Lung (tissue), 11 donors: ENCODE measurements at regions not wholly inside any gene's neighbourhood (a gene's known extent, or its start where the extent isn't known, plus 50 kb on each side); places are given as distances from the start of the nearest gene placed in this dataset.

Experiments used
- ATAC-seq: fragments of 200-7000 bp; cut with Tn5 transposase; one replicate; pipeline ENCODE4 v1.9.1; 2020; ENCODE audit warnings: moderate number of reproducible peaks; ENCODE audit not compliant: insufficient read depth, low FRiP score
- DNase-seq, 3 donors: peaks; one replicate each; pipeline ENCODE4 v3.0.0-alpha.2; 2013 to 2017
- H3K27ac ChIP-seq, 2 donors: one replicate each; pipeline ENCODE4 v1.5.1; 2013; ENCODE audit warnings: mild to moderate bottlenecking in 2 of 2, moderate library complexity in 2 of 2, control low read depth in 1 of 2, inconsistent platforms in 1 of 2, low read depth in 1 of 2, low read length in 1 of 2
- H3K27me3 ChIP-seq, 3 donors: one replicate each; pipeline ENCODE4 v1.5.1; 2013; ENCODE audit warnings: low read length in 2 of 3; ENCODE audit not compliant: control insufficient read depth in 3 of 3, insufficient read depth in 3 of 3
- H3K36me3 ChIP-seq, 4 donors: one replicate each; pipeline ENCODE4 v1.5.1; 2013; ENCODE audit warnings: low read length in 4 of 4, mild to moderate bottlenecking in 1 of 4, moderate library complexity in 1 of 4; ENCODE audit not compliant: control insufficient read depth in 4 of 4, insufficient read depth in 4 of 4
- H3K4me1 ChIP-seq, 5 donors: one replicate each; pipeline ENCODE4 v1.5.1; 2013; ENCODE audit warnings: low read length in 5 of 5, mild to moderate bottlenecking in 2 of 5, moderate library complexity in 1 of 5; ENCODE audit not compliant: control insufficient read depth in 5 of 5, insufficient read depth in 5 of 5
- H3K4me3 ChIP-seq: one replicate; pipeline ENCODE4 v1.5.1; 2013; ENCODE audit warnings: mild to moderate bottlenecking, control low read depth, moderate library complexity
- H3K9ac ChIP-seq, 2 donors: one replicate each; pipeline ENCODE4 v1.5.1; 2013; ENCODE audit warnings: low read length in 2 of 2, control low read depth in 1 of 2; ENCODE audit not compliant: insufficient read depth in 1 of 2
- H3K9me3 ChIP-seq, 4 donors: one replicate each; pipeline ENCODE4 v1.5.1; 2013; ENCODE audit warnings: low read length in 3 of 4, mild to moderate bottlenecking in 1 of 4, moderate library complexity in 1 of 4; ENCODE audit not compliant: control insufficient read depth in 4 of 4, insufficient read depth in 3 of 4
- WGBS, 2 donors: extraction: QIAGEN DNeasy Blood & Tissue Kit; methylation state at CpG; one replicate each; pipeline ENCODE4 v1.1.7; 2013; 5-methylcytosine and 5-hydroxymethylcytosine counted together
- TF ChIP-seq, protein P1 (sequence below): IDR thresholded peaks from 2 replicates; pipeline ENCODE4 v1.5.1; 2012; ENCODE audit warnings: mild to moderate bottlenecking; ENCODE audit errors: control extremely low read depth, extremely low read depth
- donor health status: control.
- donor health status: control.
- donor health status: Bipolar disorder and iron deficiency.
- donor health status: healthy.
- donor health status: DM: yes; HTN: yes; CAD: no.

DNA sequence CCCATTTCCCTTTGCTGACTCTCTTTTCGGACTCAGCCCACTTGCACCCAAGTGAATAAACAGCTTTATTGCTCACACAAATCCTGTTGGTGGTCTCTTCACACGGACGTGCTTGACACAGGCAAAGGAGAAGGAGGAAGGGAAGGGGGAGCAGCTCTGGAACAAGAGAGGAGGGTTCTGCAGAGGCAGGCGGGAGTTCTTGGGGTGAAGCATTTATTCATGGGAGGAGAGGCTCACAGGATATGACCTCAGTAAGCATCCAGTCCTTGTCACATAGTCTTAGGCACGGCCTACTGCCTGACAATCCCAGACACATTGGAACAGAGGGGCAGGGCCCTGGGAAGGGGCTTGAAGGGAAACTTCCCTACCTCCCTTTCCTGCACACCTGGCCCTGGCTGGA lies 171.7 kb upstream of the HS6ST1 start:
- Histone ChIP-seq H3K4me1 (peaks cover 0 to 14% (median 2%) of the 10 kb centered on the region in 5 donors), H3K4me3 (no peak overlapping the region), H3K27me3 (no peaks in the 10 kb centered on the region), H3K36me3 (no peaks in the 10 kb centered on the region), H3K9me3 (peaks cover 0 to 10% (median 0%) of the 10 kb centered on the region in 4 donors), H3K27ac (no peak overlapping the region), H3K9ac (no peak overlapping the region)
- DNase-seq (peak in 1 of 3 donors; percentile 11), ATAC-seq (no peak)
- TF ChIP-seq, protein P1, sequence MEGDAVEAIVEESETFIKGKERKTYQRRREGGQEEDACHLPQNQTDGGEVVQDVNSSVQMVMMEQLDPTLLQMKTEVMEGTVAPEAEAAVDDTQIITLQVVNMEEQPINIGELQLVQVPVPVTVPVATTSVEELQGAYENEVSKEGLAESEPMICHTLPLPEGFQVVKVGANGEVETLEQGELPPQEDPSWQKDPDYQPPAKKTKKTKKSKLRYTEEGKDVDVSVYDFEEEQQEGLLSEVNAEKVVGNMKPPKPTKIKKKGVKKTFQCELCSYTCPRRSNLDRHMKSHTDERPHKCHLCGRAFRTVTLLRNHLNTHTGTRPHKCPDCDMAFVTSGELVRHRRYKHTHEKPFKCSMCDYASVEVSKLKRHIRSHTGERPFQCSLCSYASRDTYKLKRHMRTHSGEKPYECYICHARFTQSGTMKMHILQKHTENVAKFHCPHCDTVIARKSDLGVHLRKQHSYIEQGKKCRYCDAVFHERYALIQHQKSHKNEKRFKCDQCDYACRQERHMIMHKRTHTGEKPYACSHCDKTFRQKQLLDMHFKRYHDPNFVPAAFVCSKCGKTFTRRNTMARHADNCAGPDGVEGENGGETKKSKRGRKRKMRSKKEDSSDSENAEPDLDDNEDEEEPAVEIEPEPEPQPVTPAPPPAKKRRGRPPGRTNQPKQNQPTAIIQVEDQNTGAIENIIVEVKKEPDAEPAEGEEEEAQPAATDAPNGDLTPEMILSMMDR = no peak
- 43 to 66% methylated on average over 5 of the region's 5 CpGs for WGBS, 2 donors

DNA sequence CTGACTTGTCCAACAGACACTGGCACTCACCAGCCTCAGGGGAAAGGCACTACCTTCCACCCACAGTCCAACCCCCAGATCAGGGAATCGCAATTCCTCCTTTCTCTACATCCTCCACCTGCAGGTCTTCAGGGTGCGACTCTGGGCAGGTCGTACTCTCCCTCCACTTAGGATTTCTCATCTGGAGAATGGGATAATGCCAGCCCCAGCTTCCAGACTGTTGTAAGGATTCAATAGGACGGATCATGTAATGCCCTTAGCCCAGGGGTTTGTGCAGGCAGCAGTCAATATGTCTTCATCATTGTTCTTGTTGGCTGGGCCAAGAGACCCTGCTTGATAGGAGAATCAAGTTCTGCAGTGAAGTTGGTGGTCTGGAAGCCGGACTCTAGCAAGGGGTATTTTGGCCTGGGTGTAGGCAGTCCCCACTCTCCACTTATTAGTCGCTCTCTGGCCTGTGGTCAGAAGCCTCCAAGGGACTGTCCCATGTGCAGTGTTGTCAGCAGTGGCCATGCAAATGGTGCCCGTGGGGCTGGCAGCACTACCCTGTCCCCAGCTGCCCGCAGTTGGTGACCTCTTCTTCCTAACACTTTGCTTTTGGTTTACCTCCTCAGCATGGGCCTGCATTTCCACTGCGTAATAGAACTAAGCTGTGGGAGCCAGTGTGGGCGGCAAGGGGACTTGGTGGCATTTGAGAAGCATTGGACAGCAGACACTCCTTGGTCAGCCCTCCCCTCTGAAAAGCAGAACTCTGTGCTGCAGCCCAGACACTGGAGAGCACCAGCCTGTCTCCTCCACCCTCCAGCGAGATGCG lies 172.4 kb upstream of the HS6ST1 start:
- no peak overlapping the region for H3K4me3 ChIP-seq
- H3K27me3 ChIP-seq = no peaks in the 10 kb centered on the region
- ATAC-seq (no peak), DNase-seq (peak in 1 of 3 donors; percentile 9)
- peaks cover 0 to 14% (median 2%) of the 10 kb centered on the region in 5 donors for H3K4me1 ChIP-seq
- H3K36me3 ChIP-seq = no peaks in the 10 kb centered on the region
- H3K27ac ChIP-seq = no peak overlapping the region
- peaks cover 0 to 10% (median 0%) of the 10 kb centered on the region in 4 donors for H3K9me3 ChIP-seq
- TF ChIP-seq, protein P1 = no peak
- WGBS, 2 donors = 93 to 95% methylated on average over 12 of the region's 12 CpGs
- no peak overlapping the region for H3K9ac ChIP-seq

DNA sequence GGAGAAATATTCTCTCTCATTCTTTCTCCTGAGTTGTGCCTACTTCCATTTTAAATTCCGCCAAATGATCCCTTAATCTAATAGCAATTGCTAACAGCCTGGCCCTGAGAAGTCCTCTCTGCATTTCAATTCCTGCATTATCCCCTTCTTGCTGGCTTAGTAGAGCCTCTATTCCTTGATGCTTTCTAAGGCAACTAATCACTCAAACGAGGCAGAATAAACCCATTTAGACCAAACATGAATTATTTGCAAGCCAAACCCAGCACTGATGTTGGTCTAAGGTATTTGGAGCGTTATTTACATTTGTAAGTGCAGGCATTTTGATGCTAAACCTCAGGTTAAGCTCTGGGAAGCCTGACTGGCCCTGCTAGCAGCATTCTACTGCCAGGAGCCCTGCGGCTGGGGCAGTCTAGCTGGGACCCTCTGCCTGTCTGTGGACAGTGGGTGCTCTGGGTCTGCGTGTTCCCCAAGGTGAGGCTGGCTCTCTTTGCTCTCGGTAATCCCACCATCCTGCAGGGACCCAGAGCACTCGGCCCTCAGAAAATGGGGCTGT lies 173.1 kb upstream of the HS6ST1 start:
- no peak overlapping the region for H3K4me3 ChIP-seq
- H3K27me3 ChIP-seq = no peaks in the 10 kb centered on the region
- TF ChIP-seq, protein P1 = no peak
- ATAC-seq (no peak), DNase-seq (no peak)
- H3K9me3 ChIP-seq = peaks cover 0 to 10% (median 0%) of the 10 kb centered on the region in 4 donors
- H3K9ac ChIP-seq = no peak overlapping the region
- no peak overlapping the region for H3K27ac ChIP-seq
- WGBS, 2 donors = 91 to 92% methylated on average over 7 of the region's 7 CpGs
- H3K36me3 ChIP-seq = no peaks in the 10 kb centered on the region
- H3K4me1 ChIP-seq = peaks cover 0 to 14% (median 2%) of the 10 kb centered on the region in 5 donors
